ENCODE measurements at regions not wholly inside any gene's neighbourhood (a gene's known extent, or its start where the extent isn't known, plus 50 kb on each side); places are given as distances from the start of the nearest gene placed in this dataset.

- H3K9ac ChIP-seq (ENCODE audit: low read depth in 1 of 2, low read length in 2 of 2): no peak overlapping the region
- no peak overlapping the region for H3K27ac ChIP-seq (ENCODE audit: low read depth in 2 of 2, low read length in 2 of 2)
- no peak overlapping the region for H3K4me3 ChIP-seq (ENCODE audit: low read length in 2 of 2)
These were observed 384.8 kb upstream of the SEMA6D start for GRCh38 chr15:47332481-47332880.

GRCh38 chr15:47333734-47334133 is 383.6 kb upstream of the SEMA6D start:
- Histone ChIP-seq H3K4me1 (ENCODE audit: control insufficient read depth in 2 of 2, insufficient read depth in 2 of 2, low read length in 2 of 2) (no peaks in the 10 kb centered on the region), H3K27me3 (ENCODE audit: control insufficient read depth in 2 of 2, insufficient read depth in 2 of 2, low read length in 2 of 2) (no peaks in the 10 kb centered on the region), H3K27ac (ENCODE audit: low read depth in 2 of 2, low read length in 2 of 2) (no peak overlapping the region), H3K9ac (ENCODE audit: low read depth in 1 of 2, low read length in 2 of 2) (no peak overlapping the region), H3K4me3 (ENCODE audit: low read length in 2 of 2) (no peak overlapping the region), H3K9me3 (ENCODE audit: control insufficient read depth in 2 of 2, low read length in 2 of 2) (no peaks in the 10 kb centered on the region), H3K36me3 (ENCODE audit: control insufficient read depth in 2 of 2, insufficient read depth in 2 of 2, low read length in 2 of 2) (no peaks in the 10 kb centered on the region)

More at GRCh38 chr15:47332481-47332880, 384.8 kb upstream of the SEMA6D start:
- no peaks in the 10 kb centered on the region for H3K9me3 ChIP-seq (ENCODE audit: control insufficient read depth in 2 of 2, low read length in 2 of 2)
- H3K4me1 ChIP-seq (ENCODE audit: control insufficient read depth in 2 of 2, insufficient read depth in 2 of 2, low read length in 2 of 2): no peaks in the 10 kb centered on the region
- no peaks in the 10 kb centered on the region for H3K27me3 ChIP-seq (ENCODE audit: control insufficient read depth in 2 of 2, insufficient read depth in 2 of 2, low read length in 2 of 2)
- H3K36me3 ChIP-seq (ENCODE audit: control insufficient read depth in 2 of 2, insufficient read depth in 2 of 2, low read length in 2 of 2): no peaks in the 10 kb centered on the region

DNA sequence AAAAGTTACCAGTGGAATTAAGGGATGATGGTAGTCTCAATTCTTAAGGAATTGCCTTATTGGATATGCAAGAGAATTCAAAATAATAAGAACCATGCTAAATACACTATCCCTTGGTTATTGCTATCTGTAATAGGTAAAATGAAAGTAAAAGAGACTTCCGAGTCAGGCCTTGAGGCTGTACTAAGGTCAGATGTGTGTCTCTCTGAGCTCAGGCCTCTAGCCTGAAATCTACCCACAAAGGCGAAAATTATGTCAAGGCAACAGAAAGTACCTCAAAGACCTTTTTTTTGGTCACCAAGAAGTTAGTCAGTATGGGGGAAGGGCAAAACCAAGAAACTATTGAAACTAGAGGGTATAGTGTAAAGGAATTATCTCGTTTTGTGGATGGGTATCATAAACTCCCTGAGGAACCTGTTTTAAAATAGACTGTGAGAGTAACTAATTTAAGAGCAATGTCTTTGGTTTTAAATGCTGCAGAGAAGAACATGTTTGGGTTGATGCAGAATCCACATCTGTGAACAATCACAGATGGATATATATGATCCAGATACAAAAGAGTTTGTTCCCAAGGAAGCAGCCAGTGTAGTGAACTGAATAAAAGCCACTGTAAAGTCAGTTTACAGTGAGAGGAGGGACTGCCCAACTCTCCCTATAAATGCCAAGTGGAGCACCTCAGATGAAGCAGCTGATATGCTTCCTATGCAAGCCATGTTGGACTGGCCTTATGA is 382.3 kb upstream of the SEMA6D start:
- Histone ChIP-seq H3K4me1 (ENCODE audit: control insufficient read depth in 2 of 2, insufficient read depth in 2 of 2, low read length in 2 of 2) (no peaks in the 10 kb centered on the region), H3K36me3 (ENCODE audit: control insufficient read depth in 2 of 2, insufficient read depth in 2 of 2, low read length in 2 of 2) (no peaks in the 10 kb centered on the region), H3K27ac (ENCODE audit: low read depth in 2 of 2, low read length in 2 of 2) (no peak overlapping the region), H3K27me3 (ENCODE audit: control insufficient read depth in 2 of 2, insufficient read depth in 2 of 2, low read length in 2 of 2) (no peaks in the 10 kb centered on the region), H3K9me3 (ENCODE audit: control insufficient read depth in 2 of 2, low read length in 2 of 2) (no peaks in the 10 kb centered on the region), H3K9ac (ENCODE audit: low read depth in 1 of 2, low read length in 2 of 2) (no peak overlapping the region), H3K4me3 (ENCODE audit: low read length in 2 of 2) (no peak overlapping the region)

DNA sequence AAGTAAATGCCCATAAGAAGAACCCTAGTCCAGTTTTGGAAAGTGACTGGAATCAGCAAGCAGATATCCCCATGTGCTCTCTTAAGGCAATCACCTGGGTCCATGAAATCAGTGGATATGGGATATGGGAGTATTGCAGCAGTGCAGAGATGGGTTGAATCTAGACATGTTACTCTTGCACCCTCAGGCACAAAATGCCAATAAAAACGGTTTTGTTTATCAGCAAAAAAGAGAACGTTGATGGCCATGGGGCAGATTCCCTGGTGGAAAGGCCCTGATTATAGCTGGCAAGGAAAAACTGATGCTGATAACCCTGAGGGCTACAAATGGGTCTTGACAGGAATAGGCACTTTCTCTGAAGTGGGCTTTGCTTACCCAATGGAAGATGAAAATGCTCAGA is 380.2 kb upstream of the SEMA6D start:
- H3K4me1 ChIP-seq (ENCODE audit: control insufficient read depth in 2 of 2, insufficient read depth in 2 of 2, low read length in 2 of 2): no peaks in the 10 kb centered on the region
- no peaks in the 10 kb centered on the region for H3K9me3 ChIP-seq (ENCODE audit: control insufficient read depth in 2 of 2, low read length in 2 of 2)
- H3K4me3 ChIP-seq (ENCODE audit: low read length in 2 of 2): no peak overlapping the region
- no peaks in the 10 kb centered on the region for H3K36me3 ChIP-seq (ENCODE audit: control insufficient read depth in 2 of 2, insufficient read depth in 2 of 2, low read length in 2 of 2)
- no peak overlapping the region for H3K27ac ChIP-seq (ENCODE audit: low read depth in 2 of 2, low read length in 2 of 2)
- H3K27me3 ChIP-seq (ENCODE audit: control insufficient read depth in 2 of 2, insufficient read depth in 2 of 2, low read length in 2 of 2): no peaks in the 10 kb centered on the region
- H3K9ac ChIP-seq (ENCODE audit: low read depth in 1 of 2, low read length in 2 of 2): no peak overlapping the region

DNA sequence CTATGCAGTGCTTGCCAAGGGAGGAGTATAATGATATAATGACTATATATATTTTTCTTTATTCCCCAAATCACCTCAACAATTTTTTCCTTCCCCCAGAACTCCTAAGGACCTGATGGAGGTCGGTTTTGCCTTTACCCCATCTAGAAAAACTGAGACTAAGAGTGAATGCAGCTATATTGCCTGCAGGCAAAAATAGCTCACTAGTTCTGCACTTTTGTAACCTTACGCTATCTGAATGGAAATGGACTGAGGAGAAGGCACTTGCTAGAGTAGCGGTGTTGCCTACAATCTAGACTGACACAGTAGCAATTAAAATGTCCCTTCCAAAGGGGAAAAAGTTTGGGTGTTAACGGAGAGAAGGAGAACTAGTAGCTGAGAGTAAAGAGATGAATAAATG is 379.5 kb upstream of the SEMA6D start:
- Histone ChIP-seq H3K27me3 (ENCODE audit: control insufficient read depth in 2 of 2, insufficient read depth in 2 of 2, low read length in 2 of 2) (no peaks in the 10 kb centered on the region), H3K27ac (ENCODE audit: low read depth in 2 of 2, low read length in 2 of 2) (no peak overlapping the region), H3K9ac (ENCODE audit: low read depth in 1 of 2, low read length in 2 of 2) (no peak overlapping the region), H3K4me1 (ENCODE audit: control insufficient read depth in 2 of 2, insufficient read depth in 2 of 2, low read length in 2 of 2) (no peaks in the 10 kb centered on the region), H3K4me3 (ENCODE audit: low read length in 2 of 2) (no peak overlapping the region), H3K36me3 (ENCODE audit: control insufficient read depth in 2 of 2, insufficient read depth in 2 of 2, low read length in 2 of 2) (no peaks in the 10 kb centered on the region), H3K9me3 (ENCODE audit: control insufficient read depth in 2 of 2, low read length in 2 of 2) (no peaks in the 10 kb centered on the region)

DNA sequence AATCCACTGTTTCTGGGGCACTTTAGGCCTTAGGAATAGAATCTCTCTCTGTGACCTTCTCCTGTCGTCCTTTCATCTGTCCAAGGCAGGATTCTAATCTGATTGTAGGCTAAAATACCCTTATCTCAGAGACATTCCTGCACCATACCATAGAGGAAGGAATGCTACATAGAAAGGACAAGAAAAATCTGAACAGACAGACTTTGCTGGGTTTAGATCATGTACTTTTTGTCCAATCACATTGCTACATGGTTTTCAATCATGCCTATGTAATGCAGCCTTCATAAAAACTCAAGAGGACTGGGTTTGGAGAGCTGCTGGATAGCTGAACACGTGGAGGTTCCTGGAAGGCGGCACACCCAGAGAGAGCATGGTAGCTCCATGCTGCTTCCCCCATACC is 378.5 kb upstream of the SEMA6D start:
- no peaks in the 10 kb centered on the region for H3K27me3 ChIP-seq (ENCODE audit: control insufficient read depth in 2 of 2, insufficient read depth in 2 of 2, low read length in 2 of 2)
- no peak overlapping the region for H3K27ac ChIP-seq (ENCODE audit: low read depth in 2 of 2, low read length in 2 of 2)

DNA sequence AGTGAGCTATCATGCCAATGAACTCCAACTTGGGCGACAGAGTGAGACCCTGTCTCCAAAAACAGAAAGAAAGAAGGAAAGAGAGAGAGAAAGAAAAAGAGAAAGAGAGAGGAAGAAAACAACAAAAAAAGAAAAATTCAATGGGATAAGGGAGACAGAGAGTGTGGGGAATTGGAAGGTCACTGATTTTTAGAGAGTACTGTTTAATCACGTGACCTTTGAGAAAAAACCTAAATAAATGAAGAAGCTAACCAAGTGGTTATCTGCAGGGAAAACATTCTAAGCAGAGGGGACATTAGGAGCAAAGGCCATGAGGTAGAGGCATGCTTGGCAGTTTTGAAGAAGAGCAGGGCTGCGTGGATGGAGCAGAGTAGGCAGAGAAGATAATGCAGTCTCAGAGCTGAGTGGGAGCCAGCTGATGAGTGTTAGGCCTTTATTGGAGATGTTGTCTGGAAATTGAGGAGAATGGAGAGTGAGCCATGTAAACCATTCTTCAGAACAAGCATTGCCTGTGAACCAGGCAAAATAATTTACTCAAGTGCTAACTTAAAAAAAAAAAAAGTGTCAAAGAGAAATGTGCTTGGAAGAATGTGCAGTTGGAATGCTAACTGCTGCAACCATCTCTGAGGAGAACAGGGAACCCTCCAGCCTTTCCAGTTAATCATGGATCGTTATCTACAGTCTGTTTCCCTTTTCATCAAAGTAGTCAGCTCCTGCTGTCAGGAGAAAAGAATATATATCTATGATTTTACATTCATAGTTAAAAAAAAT is 377.3 kb upstream of the SEMA6D start:
- Histone ChIP-seq H3K9me3 (ENCODE audit: control insufficient read depth in 2 of 2, low read length in 2 of 2) (no peaks in the 10 kb centered on the region), H3K4me3 (ENCODE audit: low read length in 2 of 2) (no peak overlapping the region), H3K27me3 (ENCODE audit: control insufficient read depth in 2 of 2, insufficient read depth in 2 of 2, low read length in 2 of 2) (no peaks in the 10 kb centered on the region), H3K36me3 (ENCODE audit: control insufficient read depth in 2 of 2, insufficient read depth in 2 of 2, low read length in 2 of 2) (no peaks in the 10 kb centered on the region), H3K4me1 (ENCODE audit: control insufficient read depth in 2 of 2, insufficient read depth in 2 of 2, low read length in 2 of 2) (no peaks in the 10 kb centered on the region), H3K9ac (ENCODE audit: low read depth in 1 of 2, low read length in 2 of 2) (no peak overlapping the region), H3K27ac (ENCODE audit: low read depth in 2 of 2, low read length in 2 of 2) (no peak overlapping the region)

More for the DNA sequence above, 378.5 kb upstream of the SEMA6D start:
- H3K9me3 ChIP-seq (ENCODE audit: control insufficient read depth in 2 of 2, low read length in 2 of 2): no peaks in the 10 kb centered on the region
- H3K36me3 ChIP-seq (ENCODE audit: control insufficient read depth in 2 of 2, insufficient read depth in 2 of 2, low read length in 2 of 2): no peaks in the 10 kb centered on the region
- H3K4me1 ChIP-seq (ENCODE audit: control insufficient read depth in 2 of 2, insufficient read depth in 2 of 2, low read length in 2 of 2): no peaks in the 10 kb centered on the region
- H3K9ac ChIP-seq (ENCODE audit: low read depth in 1 of 2, low read length in 2 of 2): no peak overlapping the region
- no peak overlapping the region for H3K4me3 ChIP-seq (ENCODE audit: low read length in 2 of 2)

GRCh38 chr15:47340571-47340920 is 376.8 kb upstream of the SEMA6D start:
- no peaks in the 10 kb centered on the region for H3K9me3 ChIP-seq (ENCODE audit: control insufficient read depth in 2 of 2, low read length in 2 of 2)
- no peaks in the 10 kb centered on the region for H3K27me3 ChIP-seq (ENCODE audit: control insufficient read depth in 2 of 2, insufficient read depth in 2 of 2, low read length in 2 of 2)
- H3K9ac ChIP-seq (ENCODE audit: low read depth in 1 of 2, low read length in 2 of 2): no peak overlapping the region
- H3K36me3 ChIP-seq (ENCODE audit: control insufficient read depth in 2 of 2, insufficient read depth in 2 of 2, low read length in 2 of 2): no peaks in the 10 kb centered on the region
- H3K27ac ChIP-seq (ENCODE audit: low read depth in 2 of 2, low read length in 2 of 2): no peak overlapping the region
- no peak overlapping the region for H3K4me3 ChIP-seq (ENCODE audit: low read length in 2 of 2)
- no peaks in the 10 kb centered on the region for H3K4me1 ChIP-seq (ENCODE audit: control insufficient read depth in 2 of 2, insufficient read depth in 2 of 2, low read length in 2 of 2)

- peaks cover 0 to 12% of the 10 kb centered on the region in 2 donors for H3K27me3 ChIP-seq (ENCODE audit: control insufficient read depth in 2 of 2, insufficient read depth in 2 of 2, low read length in 2 of 2)
- no peak overlapping the region for H3K27ac ChIP-seq (ENCODE audit: low read depth in 2 of 2, low read length in 2 of 2)
- H3K36me3 ChIP-seq (ENCODE audit: control insufficient read depth in 2 of 2, insufficient read depth in 2 of 2, low read length in 2 of 2): no peaks in the 10 kb centered on the region
- no peak overlapping the region for H3K9ac ChIP-seq (ENCODE audit: low read depth in 1 of 2, low read length in 2 of 2)
- no peak overlapping the region for H3K4me3 ChIP-seq (ENCODE audit: low read length in 2 of 2)
- no peaks in the 10 kb centered on the region for H3K4me1 ChIP-seq (ENCODE audit: control insufficient read depth in 2 of 2, insufficient read depth in 2 of 2, low read length in 2 of 2)
- H3K9me3 ChIP-seq (ENCODE audit: control insufficient read depth in 2 of 2, low read length in 2 of 2): no peaks in the 10 kb centered on the region
These were observed 368.1 kb upstream of the SEMA6D start for GRCh38 chr15:47349179-47349578.

DNA sequence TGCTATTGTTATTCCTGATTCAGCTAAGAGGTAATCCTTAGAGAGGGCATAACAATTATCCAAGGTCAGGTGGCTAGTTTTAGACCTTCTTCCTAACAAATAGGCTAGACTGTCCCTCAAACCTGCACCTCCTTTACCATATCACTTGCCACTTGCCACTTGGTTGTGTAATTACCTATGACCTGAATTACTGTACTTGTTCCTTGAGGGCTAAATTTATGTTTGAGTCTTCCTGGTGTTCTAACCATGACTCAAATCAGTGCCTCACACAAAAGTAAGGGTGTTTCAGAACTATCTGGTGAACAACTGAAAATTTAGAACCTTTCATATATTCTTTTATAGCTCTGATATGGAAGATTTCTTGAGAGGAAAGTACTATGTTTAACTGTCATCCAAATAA is 365.8 kb upstream of the SEMA6D start:
- Histone ChIP-seq H3K4me1 (ENCODE audit: control insufficient read depth in 2 of 2, insufficient read depth in 2 of 2, low read length in 2 of 2) (no peaks in the 10 kb centered on the region), H3K4me3 (ENCODE audit: low read length in 2 of 2) (no peak overlapping the region), H3K9ac (ENCODE audit: low read depth in 1 of 2, low read length in 2 of 2) (no peak overlapping the region), H3K9me3 (ENCODE audit: control insufficient read depth in 2 of 2, low read length in 2 of 2) (no peaks in the 10 kb centered on the region), H3K27ac (ENCODE audit: low read depth in 2 of 2, low read length in 2 of 2) (no peak overlapping the region), H3K27me3 (ENCODE audit: control insufficient read depth in 2 of 2, insufficient read depth in 2 of 2, low read length in 2 of 2) (peaks cover 0 to 12% of the 10 kb centered on the region in 2 donors), H3K36me3 (ENCODE audit: control insufficient read depth in 2 of 2, insufficient read depth in 2 of 2, low read length in 2 of 2) (no peaks in the 10 kb centered on the region)
